Kidney (tissue), 13 donors: ENCODE measurements at regions not wholly inside any gene's neighbourhood (a gene's known extent, or its start where the extent isn't known, plus 50 kb on each side); places are given as distances from the start of the nearest gene placed in this dataset.

ENCODE experiments used
- DNase-seq, 5 donors: peaks; one replicate each; pipeline ENCODE4 v3.0.0-alpha.2; 2013 to 2020
- FAIRE-seq: peaks from 2 replicates; lab custom pipeline; 2012; peaks lifted over from hg19 to GRCh38; lab: Jason Lieb, UNC
- H3K27ac ChIP-seq, 2 donors: one replicate each; pipeline ENCODE4 v1.7.0; 2013; ENCODE audit warnings: low read depth in 2 of 2, low read length in 2 of 2, inconsistent platforms in 1 of 2
- H3K27me3 ChIP-seq: one replicate; pipeline ENCODE4 v1.7.1; 2013; ENCODE audit warnings: low read length, inconsistent platforms; ENCODE audit not compliant: control insufficient read depth, insufficient read depth
- H3K36me3 ChIP-seq, 3 donors: one replicate each; pipeline versions ENCODE4 v1.7.0 to v1.7.1; 2013; ENCODE audit warnings: low read length in 3 of 3, control low read depth in 1 of 3, inconsistent platforms in 1 of 3; ENCODE audit not compliant: insufficient read depth in 3 of 3, control insufficient read depth in 2 of 3
- H3K4me1 ChIP-seq, 3 donors: one replicate each; pipeline versions ENCODE4 v1.7.0 to v1.7.1; 2013; ENCODE audit warnings: low read length in 3 of 3, inconsistent platforms in 1 of 3, low read depth in 1 of 3; ENCODE audit not compliant: control insufficient read depth in 2 of 3, insufficient read depth in 2 of 3
- H3K4me3 ChIP-seq, 3 donors: one replicate each; pipeline versions ENCODE4 v1.7.0 to v1.8.1; 2013; ENCODE audit warnings: low read length in 3 of 3, control low read depth in 1 of 3, inconsistent platforms in 1 of 3
- H3K9ac ChIP-seq, 3 donors: one replicate each; pipeline versions ENCODE4 v1.7.0 to v1.7.1; 2013; ENCODE audit warnings: low read length in 3 of 3, control low read depth in 1 of 3, inconsistent platforms in 1 of 3
- H3K9me3 ChIP-seq, 3 donors: one replicate each; pipeline versions ENCODE4 v1.7.0 to v1.7.1; 2013; ENCODE audit warnings: low read length in 3 of 3, control low read depth in 1 of 3, inconsistent platforms in 1 of 3; ENCODE audit not compliant: control insufficient read depth in 2 of 3, insufficient read depth in 1 of 3
- intact Hi-C: fragments of 100-400 bp; cut with DNase I; formaldehyde crosslinking; loops from one replicate; pipeline ENCODE4 v1.11.1; 2022
- TF ChIP-seq, protein P1 (sequence below): IDR thresholded peaks from 3 replicates; pipeline ENCODE4 v1.5.1; 2012; ENCODE audit warnings: mild to moderate bottlenecking, moderate library complexity, borderline replicate concordance; ENCODE audit not compliant: insufficient read depth; ENCODE audit errors: extremely low read depth
- donor health status: control.
- donor health status: control.
- donor health status: control.
- donor health status: control.
- donor health status: control.
- donor health status: DM: yes; HTN: yes; CAD: no.
- donor health status: Normal renal cell carcinoma (clear cell type).

DNA sequence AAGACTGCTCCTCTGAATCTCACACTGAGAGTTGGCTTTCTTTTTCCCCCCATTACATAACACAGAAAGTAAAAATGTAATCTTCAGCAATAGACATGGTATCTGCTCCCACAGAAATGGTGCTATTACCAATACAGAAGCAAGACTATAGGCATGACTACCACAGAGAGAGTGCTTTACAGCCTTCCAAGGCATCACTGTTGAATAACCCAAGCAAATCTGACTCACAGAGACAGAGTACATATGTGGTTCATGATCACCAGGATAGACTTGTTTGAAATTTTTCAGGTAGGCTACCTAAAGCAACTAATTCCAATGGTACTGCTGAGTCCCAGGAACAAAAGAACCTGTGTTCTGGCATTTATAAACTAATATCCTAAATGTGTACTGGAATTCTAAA is 1373.4 kb upstream of the C9orf72 start:
- no peaks in the 10 kb centered on the region for H3K9me3 ChIP-seq
- FAIRE-seq: no peak
- TF ChIP-seq, protein P1, sequence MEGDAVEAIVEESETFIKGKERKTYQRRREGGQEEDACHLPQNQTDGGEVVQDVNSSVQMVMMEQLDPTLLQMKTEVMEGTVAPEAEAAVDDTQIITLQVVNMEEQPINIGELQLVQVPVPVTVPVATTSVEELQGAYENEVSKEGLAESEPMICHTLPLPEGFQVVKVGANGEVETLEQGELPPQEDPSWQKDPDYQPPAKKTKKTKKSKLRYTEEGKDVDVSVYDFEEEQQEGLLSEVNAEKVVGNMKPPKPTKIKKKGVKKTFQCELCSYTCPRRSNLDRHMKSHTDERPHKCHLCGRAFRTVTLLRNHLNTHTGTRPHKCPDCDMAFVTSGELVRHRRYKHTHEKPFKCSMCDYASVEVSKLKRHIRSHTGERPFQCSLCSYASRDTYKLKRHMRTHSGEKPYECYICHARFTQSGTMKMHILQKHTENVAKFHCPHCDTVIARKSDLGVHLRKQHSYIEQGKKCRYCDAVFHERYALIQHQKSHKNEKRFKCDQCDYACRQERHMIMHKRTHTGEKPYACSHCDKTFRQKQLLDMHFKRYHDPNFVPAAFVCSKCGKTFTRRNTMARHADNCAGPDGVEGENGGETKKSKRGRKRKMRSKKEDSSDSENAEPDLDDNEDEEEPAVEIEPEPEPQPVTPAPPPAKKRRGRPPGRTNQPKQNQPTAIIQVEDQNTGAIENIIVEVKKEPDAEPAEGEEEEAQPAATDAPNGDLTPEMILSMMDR: no peak
- no peak overlapping the region for H3K27ac ChIP-seq
- H3K4me1 ChIP-seq: no peaks in the 10 kb centered on the region
- H3K27me3 ChIP-seq: no peaks in the 10 kb centered on the region
- H3K36me3 ChIP-seq: no peaks in the 10 kb centered on the region
- intact Hi-C loops: no loop called here
- DNase-seq: no peak
- no peak overlapping the region for H3K9ac ChIP-seq
- H3K4me3 ChIP-seq: no peak overlapping the region

DNA sequence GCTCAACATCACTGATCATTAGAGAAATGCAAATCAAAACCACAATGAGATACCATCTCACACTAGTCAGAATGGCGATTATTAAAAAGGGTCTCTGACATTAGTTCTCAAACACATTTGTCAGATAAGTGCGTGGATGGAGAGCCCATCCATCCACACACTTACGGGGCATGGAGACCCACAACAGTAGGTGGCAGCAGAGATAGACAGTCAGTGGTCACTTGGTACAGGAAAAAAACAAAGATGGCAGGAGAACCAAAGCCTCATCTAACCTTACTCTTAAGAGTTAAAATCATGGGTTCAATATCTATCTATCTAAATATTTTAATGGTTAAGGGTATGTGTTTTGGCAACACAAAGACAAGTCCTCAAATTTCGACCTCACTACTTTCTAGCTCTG is 1378.7 kb upstream of the C9orf72 start:
- H3K4me3 ChIP-seq: no peak overlapping the region
- no peaks in the 10 kb centered on the region for H3K4me1 ChIP-seq
- FAIRE-seq: no peak
- no peak overlapping the region for H3K9ac ChIP-seq
- no peak for DNase-seq
- H3K9me3 ChIP-seq: no peaks in the 10 kb centered on the region
- TF ChIP-seq, protein P1: peak; percentile 28
- no peaks in the 10 kb centered on the region for H3K27me3 ChIP-seq
- intact Hi-C loops: no loop called here
- H3K36me3 ChIP-seq: no peaks in the 10 kb centered on the region
- no peak overlapping the region for H3K27ac ChIP-seq

- Histone ChIP-seq H3K4me3 (no peak overlapping the region), H3K36me3 (no peaks in the 10 kb centered on the region), H3K9me3 (no peaks in the 10 kb centered on the region), H3K27me3 (no peaks in the 10 kb centered on the region), H3K9ac (no peak overlapping the region), H3K27ac (no peak overlapping the region), H3K4me1 (no peaks in the 10 kb centered on the region)
- TF ChIP-seq, protein P1: no peak
- intact Hi-C loops: no loop called here
- no peak for FAIRE-seq
- no peak for DNase-seq
These were observed 1383.0 kb upstream of the C9orf72 start for GRCh38 chr9:28956116-28956880.
